OCI-LY1 (cell line): ENCODE measurements at regions not wholly inside any gene's neighbourhood (a gene's known extent, or its start where the extent isn't known, plus 50 kb on each side); places are given as distances from the start of the nearest gene placed in this dataset.

Source experiments
- H2AFZ ChIP-seq: fragments of 200-600 bp; sonication (generic), shearing (Covaris generic); 2 replicates; pipeline ENCODE4 v1.6.0; 2014; ENCODE audit warnings: antibody characterized with exemption, mild to moderate bottlenecking, low read length
- H3F3A ChIP-seq: fragments of 200-600 bp; sonication (generic), shearing (Covaris generic); 2 replicates; pipeline ENCODE4 v1.6.0; 2014; ENCODE audit warnings: mild to moderate bottlenecking, antibody characterized with exemption, low read length, moderate library complexity; ENCODE audit not compliant: insufficient read depth
- H3K27ac ChIP-seq: fragments of 200-600 bp; sonication (generic); 2 replicates; pipeline ENCODE4 v1.5.1; 2014; ENCODE audit warnings: low read length, mixed run types, mild to moderate bottlenecking, low read depth; ENCODE audit not compliant: poor library complexity, severe bottlenecking
- H3K27me3 ChIP-seq: fragments of 200-600 bp; sonication (generic); 2 replicates; pipeline ENCODE4 v1.6.0; 2014; ENCODE audit warnings: antibody characterized with exemption, mild to moderate bottlenecking, low read length, moderate library complexity; ENCODE audit not compliant: insufficient read depth
- H3K36me3 ChIP-seq: fragments of 200-600 bp; sonication (generic); 2 replicates; pipeline ENCODE4 v1.6.1; 2014; ENCODE audit warnings: mild to moderate bottlenecking, antibody characterized with exemption, low read length, moderate library complexity, mixed read lengths; ENCODE audit not compliant: insufficient read depth
- H3K4me1 ChIP-seq: fragments of 200-600 bp; sonication (generic); 2 replicates; pipeline ENCODE4 v1.5.1; 2014; ENCODE audit warnings: mild to moderate bottlenecking, low read length, moderate library complexity; ENCODE audit not compliant: insufficient read depth, severe bottlenecking
- H3K4me2 ChIP-seq: fragments of 200-600 bp; sonication (generic), shearing (Covaris generic); 2 replicates; pipeline ENCODE4 v1.6.1; 2014; ENCODE audit warnings: low read length
- H3K4me3 ChIP-seq: fragments of 200-600 bp; sonication (generic); 2 replicates; pipeline ENCODE4 v1.5.1; 2014; ENCODE audit warnings: low read length, low read depth, mild to moderate bottlenecking, mixed read lengths; ENCODE audit not compliant: poor library complexity, severe bottlenecking
- H3K79me2 ChIP-seq: fragments of 200-600 bp; shearing (Covaris generic); 2 replicates; pipeline ENCODE4 v1.6.1; 2016; ENCODE audit warnings: mixed run types, low read length, mixed read lengths; ENCODE audit not compliant: insufficient read depth
- H3K9ac ChIP-seq: fragments of 200-600 bp; sonication (generic), shearing (Covaris generic); 2 replicates; pipeline ENCODE4 v1.6.1; 2014; ENCODE audit warnings: mild to moderate bottlenecking, low read length, mixed read lengths
- H3K9me2 ChIP-seq: fragments of 200-600 bp; sonication (generic), shearing (Covaris generic); 2 replicates; pipeline ENCODE4 v1.6.1; 2014; ENCODE audit warnings: low read depth, mild to moderate bottlenecking, low read length, mixed read lengths
- H3K9me3 ChIP-seq: fragments of 200-600 bp; shearing (Covaris generic); 2 replicates; pipeline ENCODE4 v1.6.1; 2014; ENCODE audit warnings: low read length, mixed read lengths
- H4K20me1 ChIP-seq: fragments of 200-600 bp; sonication (generic), shearing (Covaris generic); 2 replicates; pipeline ENCODE4 v1.6.0; 2016; ENCODE audit warnings: mild to moderate bottlenecking, low read length; ENCODE audit not compliant: insufficient read depth
- EZH2 ChIP-seq: fragments of 200-600 bp; sonication (generic), shearing (Covaris generic); IDR thresholded peaks from 2 replicates; pipeline ENCODE4 v1.8.0; 2017; ENCODE audit warnings: borderline replicate concordance, mixed run types, mild to moderate bottlenecking, antibody characterized with exemption, low read length, moderate library complexity, mixed read lengths
- TF ChIP-seq, protein P1 (sequence below): fragments of 200-600 bp; sonication (generic), shearing (Covaris generic); IDR thresholded peaks from 2 replicates; pipeline ENCODE4 v1.5.1; 2017; ENCODE audit warnings: mild to moderate bottlenecking, antibody characterized with exemption, low read length, moderate library complexity, mixed read lengths

DNA sequence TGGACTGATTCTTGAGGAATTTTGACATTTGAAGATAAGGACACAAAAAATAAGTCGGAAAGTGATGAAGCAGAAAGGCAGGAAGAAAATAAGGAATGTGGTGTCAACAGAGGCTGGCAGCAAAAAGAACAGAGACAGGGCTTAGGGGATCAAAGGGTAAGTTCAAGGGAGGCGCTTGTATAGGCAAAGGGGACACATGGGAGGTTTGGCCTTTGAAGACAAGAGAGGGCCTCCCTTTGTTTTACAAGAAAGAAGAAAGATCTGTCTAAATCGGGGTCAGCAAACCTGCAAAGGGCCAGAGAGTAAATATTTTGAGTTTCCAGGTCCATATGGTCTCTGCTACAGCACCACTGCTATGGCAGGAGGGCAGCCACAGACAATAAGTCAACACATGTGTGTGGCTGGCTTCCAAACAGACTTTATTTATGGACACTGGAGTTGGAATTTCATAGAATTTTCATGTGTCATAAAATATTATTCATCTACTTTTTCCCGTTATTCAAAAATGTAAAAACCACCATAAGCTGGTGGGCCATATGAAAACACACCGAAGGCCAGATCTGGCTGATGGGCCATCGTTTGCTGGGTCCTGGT is 112.0 kb upstream of the FBXL7 start:
- H3K36me3 ChIP-seq: no peaks in the 10 kb centered on the region
- no peak for TF ChIP-seq EZH2
- TF ChIP-seq, protein P1, sequence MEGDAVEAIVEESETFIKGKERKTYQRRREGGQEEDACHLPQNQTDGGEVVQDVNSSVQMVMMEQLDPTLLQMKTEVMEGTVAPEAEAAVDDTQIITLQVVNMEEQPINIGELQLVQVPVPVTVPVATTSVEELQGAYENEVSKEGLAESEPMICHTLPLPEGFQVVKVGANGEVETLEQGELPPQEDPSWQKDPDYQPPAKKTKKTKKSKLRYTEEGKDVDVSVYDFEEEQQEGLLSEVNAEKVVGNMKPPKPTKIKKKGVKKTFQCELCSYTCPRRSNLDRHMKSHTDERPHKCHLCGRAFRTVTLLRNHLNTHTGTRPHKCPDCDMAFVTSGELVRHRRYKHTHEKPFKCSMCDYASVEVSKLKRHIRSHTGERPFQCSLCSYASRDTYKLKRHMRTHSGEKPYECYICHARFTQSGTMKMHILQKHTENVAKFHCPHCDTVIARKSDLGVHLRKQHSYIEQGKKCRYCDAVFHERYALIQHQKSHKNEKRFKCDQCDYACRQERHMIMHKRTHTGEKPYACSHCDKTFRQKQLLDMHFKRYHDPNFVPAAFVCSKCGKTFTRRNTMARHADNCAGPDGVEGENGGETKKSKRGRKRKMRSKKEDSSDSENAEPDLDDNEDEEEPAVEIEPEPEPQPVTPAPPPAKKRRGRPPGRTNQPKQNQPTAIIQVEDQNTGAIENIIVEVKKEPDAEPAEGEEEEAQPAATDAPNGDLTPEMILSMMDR: no peak
- no peak overlapping the region for H2AFZ ChIP-seq
- no peak overlapping the region for H3K4me2 ChIP-seq
- H3K27me3 ChIP-seq: no peaks in the 10 kb centered on the region
- H3K9ac ChIP-seq: no peak overlapping the region
- H3K4me3 ChIP-seq: no peak overlapping the region
- H3K9me3 ChIP-seq: no peaks in the 10 kb centered on the region
- H3K4me1 ChIP-seq: no peaks in the 10 kb centered on the region
- no peaks in the 10 kb centered on the region for H4K20me1 ChIP-seq
- H3K9me2 ChIP-seq: no peaks in the 10 kb centered on the region
- H3K27ac ChIP-seq: no peak overlapping the region
- no peaks in the 10 kb centered on the region for H3K79me2 ChIP-seq
- H3F3A ChIP-seq: no peaks in the 10 kb centered on the region

DNA sequence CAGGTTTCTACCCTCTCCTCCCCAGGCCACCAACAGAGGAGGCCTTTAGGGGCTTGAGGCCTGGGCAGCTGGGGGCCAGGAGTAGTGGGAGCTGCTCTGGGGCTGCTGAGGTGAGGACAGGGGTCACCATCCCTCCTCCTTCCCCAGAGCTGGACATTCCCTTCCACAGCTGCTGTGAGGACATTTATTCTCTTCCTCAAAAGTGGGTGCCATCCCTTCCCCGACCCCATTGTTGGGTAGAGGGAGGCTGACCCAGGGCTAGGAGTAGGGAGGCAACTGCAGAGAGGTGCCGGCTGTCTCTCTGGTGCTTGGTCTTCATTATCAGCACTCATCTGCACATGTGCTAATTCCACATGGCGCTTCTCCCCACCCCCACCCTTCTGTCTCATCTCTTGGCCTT is 113.9 kb upstream of the FBXL7 start:
- H3K4me1 ChIP-seq: no peaks in the 10 kb centered on the region
- H3K36me3 ChIP-seq: no peaks in the 10 kb centered on the region
- H3F3A ChIP-seq: no peaks in the 10 kb centered on the region
- H4K20me1 ChIP-seq: no peaks in the 10 kb centered on the region
- H3K9me2 ChIP-seq: no peaks in the 10 kb centered on the region
- H3K4me2 ChIP-seq: no peak overlapping the region
- no peaks in the 10 kb centered on the region for H3K79me2 ChIP-seq
- H2AFZ ChIP-seq: no peak overlapping the region
- no peak for TF ChIP-seq EZH2
- TF ChIP-seq, protein P1: no peak
- H3K27me3 ChIP-seq: no peaks in the 10 kb centered on the region
- H3K9ac ChIP-seq: no peak overlapping the region
- no peak overlapping the region for H3K4me3 ChIP-seq
- H3K9me3 ChIP-seq: no peaks in the 10 kb centered on the region
- no peak overlapping the region for H3K27ac ChIP-seq

DNA sequence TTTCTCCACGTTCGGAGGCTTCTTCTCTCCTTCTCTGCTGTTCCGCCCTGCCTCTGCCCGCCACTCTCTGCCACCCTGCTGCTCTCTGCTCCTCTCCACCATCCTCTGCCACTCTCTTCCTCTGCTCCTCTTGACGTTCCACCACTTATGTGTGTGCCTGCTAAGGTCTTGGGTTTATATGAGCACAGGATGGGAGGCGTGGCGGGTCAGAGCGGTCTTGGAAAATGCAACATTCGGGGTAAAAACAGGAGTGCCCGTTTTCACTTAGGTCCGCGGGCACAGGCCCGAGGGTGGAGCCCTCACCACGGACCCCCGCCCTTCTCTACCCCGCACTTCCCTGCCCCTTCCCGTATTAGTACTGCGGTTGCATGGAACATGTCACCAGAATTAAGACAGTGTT is 114.4 kb upstream of the FBXL7 start:
- Histone ChIP-seq H3K79me2 (no peaks in the 10 kb centered on the region), H3K27me3 (no peaks in the 10 kb centered on the region), H3K9me2 (no peaks in the 10 kb centered on the region), H3K36me3 (no peaks in the 10 kb centered on the region), H3K9ac (no peak overlapping the region), H3K27ac (no peak overlapping the region), H3K4me3 (no peak overlapping the region), H3K4me1 (no peaks in the 10 kb centered on the region), H3F3A (no peaks in the 10 kb centered on the region), H4K20me1 (no peaks in the 10 kb centered on the region), H3K4me2 (no peak overlapping the region), H2AFZ (no peak overlapping the region), H3K9me3 (no peaks in the 10 kb centered on the region)
- TF ChIP-seq, protein P1: no peak
- no peak for TF ChIP-seq EZH2
